GM12874 (cell line): ENCODE measurements at regions not wholly inside any gene's neighbourhood (a gene's known extent, or its start where the extent isn't known, plus 50 kb on each side); places are given as distances from the start of the nearest gene placed in this dataset.

ENCODE experiments used
- CTCF ChIP-seq: IDR thresholded peaks from 2 replicates; pipeline ENCODE4 v1.5.1; 2011; ENCODE audit warnings: low read depth, mild to moderate bottlenecking, control low read depth, low read length, moderate library complexity; ENCODE audit not compliant: insufficient read depth

GRCh38 chr5:174430940-174431339 is 293.4 kb upstream of the MSX2 start:
- no peak for TF ChIP-seq CTCF

GRCh38 chr5:174431504-174431903 is 292.9 kb upstream of the MSX2 start:
- TF ChIP-seq CTCF = no peak

- TF ChIP-seq CTCF = no peak
These were observed 291.3 kb upstream of the MSX2 start for GRCh38 chr5:174433098-174433497.

GRCh38 chr5:174436750-174437149 is 287.6 kb upstream of the MSX2 start:
- TF ChIP-seq CTCF = no peak

- TF ChIP-seq CTCF = no peak
These were observed 279.7 kb upstream of the MSX2 start for GRCh38 chr5:174444479-174445188.

- no peak for TF ChIP-seq CTCF
These were observed 277.9 kb upstream of the MSX2 start for GRCh38 chr5:174446446-174446845.

- no peak for TF ChIP-seq CTCF
These were observed 277.4 kb upstream of the MSX2 start for GRCh38 chr5:174446988-174447387.
